Smooth muscle cell (in vitro differentiated cells): ENCODE measurements at regions not wholly inside any gene's neighbourhood (a gene's known extent, or its start where the extent isn't known, plus 50 kb on each side); places are given as distances from the start of the nearest gene placed in this dataset.

Experiments used
- DNase-seq: peaks from one replicate; lab custom pipeline; 2025; ENCODE audit not compliant: unreplicated experiment; lab: John Stamatoyannopoulos, UW
- H2AFZ ChIP-seq: fragments of 200-600 bp; sonication (generic); 2 replicates; pipeline ENCODE4 v1.6.0; 2016; ENCODE audit warnings: antibody characterized with exemption, low read depth, mild to moderate bottlenecking
- H3F3A ChIP-seq: fragments of 200-600 bp; sonication (generic); 2 replicates; pipeline ENCODE4 v1.6.0; 2017; ENCODE audit warnings: antibody characterized with exemption, low read depth
- H3K27ac ChIP-seq: fragments of 200-600 bp; sonication (generic); 2 replicates; pipeline ENCODE4 v1.5.1; 2016; ENCODE audit warnings: low read depth, mild to moderate bottlenecking
- H3K27me3 ChIP-seq: fragments of 200-600 bp; sonication (generic); 2 replicates; pipeline ENCODE4 v1.6.1; 2016; ENCODE audit warnings: low read depth, mild to moderate bottlenecking
- H3K36me3 ChIP-seq: fragments of 200-600 bp; sonication (generic); 2 replicates; pipeline ENCODE4 v1.5.1; 2016; ENCODE audit warnings: low read depth
- H3K4me1 ChIP-seq: fragments of 200-600 bp; sonication (generic); 2 replicates; pipeline ENCODE4 v1.5.1; 2016; ENCODE audit warnings: low read depth
- H3K4me2 ChIP-seq: fragments of 200-600 bp; sonication (generic); 2 replicates; pipeline ENCODE4 v1.6.0; 2016; ENCODE audit warnings: mild to moderate bottlenecking
- H3K4me3 ChIP-seq: fragments of 200-600 bp; sonication (generic); 2 replicates; pipeline ENCODE4 v1.5.1; 2016; ENCODE audit warnings: mild to moderate bottlenecking
- H3K79me2 ChIP-seq: fragments of 200-600 bp; sonication (generic); 2 replicates; pipeline ENCODE4 v1.6.0; 2016; ENCODE audit warnings: low read depth, mild to moderate bottlenecking
- H3K9ac ChIP-seq: fragments of 200-600 bp; sonication (generic); 2 replicates; pipeline ENCODE4 v1.6.0; 2016; ENCODE audit warnings: low read depth
- H3K9me3 ChIP-seq: fragments of 200-600 bp; sonication (generic); replicated peaks from 2 replicates; pipeline ENCODE4 v1.5.1; 2016; ENCODE audit warnings: low read depth
- H4K20me1 ChIP-seq: fragments of 200-600 bp; sonication (generic); 2 replicates; pipeline ENCODE4 v1.6.0; 2016; ENCODE audit warnings: low read depth
- WGBS: methylation state at CpG from one replicate; pipeline ENCODE4 v1.1.7; 2016; ENCODE audit warnings: low lambda C conversion rate; 5-methylcytosine and 5-hydroxymethylcytosine counted together
- TF ChIP-seq, protein P1 (sequence below): fragments of 200-600 bp; sonication (generic); IDR thresholded peaks from 2 replicates; pipeline ENCODE4 v1.5.1; 2017; ENCODE audit warnings: borderline replicate concordance, mild to moderate bottlenecking, antibody characterized with exemption; ENCODE audit not compliant: insufficient read depth, poor library complexity, severe bottlenecking

DNA sequence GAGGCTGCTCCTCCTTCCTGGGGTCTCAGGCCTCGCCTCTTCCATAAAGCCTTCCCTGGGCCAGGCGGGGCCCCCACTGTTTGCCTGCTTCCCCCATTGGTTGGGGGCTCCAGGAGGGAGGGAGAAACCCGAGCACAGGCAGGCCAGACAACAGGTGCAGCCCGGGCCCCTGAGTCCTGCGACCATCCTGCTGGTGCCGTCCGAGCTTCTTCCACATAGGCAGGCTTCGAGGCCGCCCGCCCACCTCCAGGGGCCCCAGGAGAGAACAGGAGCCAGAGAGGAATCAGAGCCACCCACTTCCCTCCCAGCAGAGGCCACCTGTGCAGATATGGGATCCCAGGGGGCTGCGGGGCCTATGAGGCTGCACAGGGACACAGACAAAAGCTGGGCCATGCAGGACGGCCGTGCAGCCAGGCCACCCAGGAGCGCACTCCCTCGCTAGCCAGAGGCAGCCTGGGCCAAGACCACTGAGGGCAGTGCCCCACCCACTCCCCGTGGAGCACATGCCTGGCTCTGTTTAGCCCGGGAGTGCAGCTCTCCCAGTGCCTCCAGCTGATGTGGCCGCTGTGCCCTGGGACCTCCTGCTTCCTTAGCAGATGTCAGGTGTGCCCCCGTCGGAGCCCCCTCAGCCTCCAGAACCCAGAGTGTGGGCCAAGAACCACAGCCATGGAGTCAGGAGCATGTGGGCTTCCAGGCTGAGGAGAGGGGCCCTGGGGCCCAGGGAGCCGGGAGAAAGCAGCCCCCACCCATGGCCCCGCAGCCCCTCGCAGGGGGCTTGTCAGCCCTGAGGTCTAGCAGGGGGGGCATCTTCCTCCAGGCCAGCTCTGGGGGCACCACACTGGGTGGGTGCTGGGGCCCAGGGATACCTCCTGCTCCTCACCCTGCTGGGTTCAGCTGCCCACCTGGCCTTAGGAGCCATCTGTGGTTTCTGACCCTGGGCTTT lies 59.9 kb upstream of the INPP5A start:
- no peaks in the 10 kb centered on the region for H4K20me1 ChIP-seq
- H3K4me1 ChIP-seq, result peaks cover 10% of the 10 kb centered on the region
- no peaks in the 10 kb centered on the region for H3K36me3 ChIP-seq
- no peaks in the 10 kb centered on the region for H3K9me3 ChIP-seq
- H2AFZ ChIP-seq, result no peak overlapping the region
- no peak overlapping the region for H3K27ac ChIP-seq
- WGBS, result 89% methylated on average over 23 of the region's 23 CpGs
- H3F3A ChIP-seq, result peaks cover 4% of the 10 kb centered on the region
- H3K27me3 ChIP-seq, result peaks cover 10% of the 10 kb centered on the region
- TF ChIP-seq, protein P1, sequence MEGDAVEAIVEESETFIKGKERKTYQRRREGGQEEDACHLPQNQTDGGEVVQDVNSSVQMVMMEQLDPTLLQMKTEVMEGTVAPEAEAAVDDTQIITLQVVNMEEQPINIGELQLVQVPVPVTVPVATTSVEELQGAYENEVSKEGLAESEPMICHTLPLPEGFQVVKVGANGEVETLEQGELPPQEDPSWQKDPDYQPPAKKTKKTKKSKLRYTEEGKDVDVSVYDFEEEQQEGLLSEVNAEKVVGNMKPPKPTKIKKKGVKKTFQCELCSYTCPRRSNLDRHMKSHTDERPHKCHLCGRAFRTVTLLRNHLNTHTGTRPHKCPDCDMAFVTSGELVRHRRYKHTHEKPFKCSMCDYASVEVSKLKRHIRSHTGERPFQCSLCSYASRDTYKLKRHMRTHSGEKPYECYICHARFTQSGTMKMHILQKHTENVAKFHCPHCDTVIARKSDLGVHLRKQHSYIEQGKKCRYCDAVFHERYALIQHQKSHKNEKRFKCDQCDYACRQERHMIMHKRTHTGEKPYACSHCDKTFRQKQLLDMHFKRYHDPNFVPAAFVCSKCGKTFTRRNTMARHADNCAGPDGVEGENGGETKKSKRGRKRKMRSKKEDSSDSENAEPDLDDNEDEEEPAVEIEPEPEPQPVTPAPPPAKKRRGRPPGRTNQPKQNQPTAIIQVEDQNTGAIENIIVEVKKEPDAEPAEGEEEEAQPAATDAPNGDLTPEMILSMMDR, result no peak
- H3K4me3 ChIP-seq, result no peak overlapping the region
- H3K4me2 ChIP-seq, result no peak overlapping the region
- no peaks in the 10 kb centered on the region for H3K79me2 ChIP-seq
- H3K9ac ChIP-seq, result no peak overlapping the region
- DNase-seq, result no peak

DNA sequence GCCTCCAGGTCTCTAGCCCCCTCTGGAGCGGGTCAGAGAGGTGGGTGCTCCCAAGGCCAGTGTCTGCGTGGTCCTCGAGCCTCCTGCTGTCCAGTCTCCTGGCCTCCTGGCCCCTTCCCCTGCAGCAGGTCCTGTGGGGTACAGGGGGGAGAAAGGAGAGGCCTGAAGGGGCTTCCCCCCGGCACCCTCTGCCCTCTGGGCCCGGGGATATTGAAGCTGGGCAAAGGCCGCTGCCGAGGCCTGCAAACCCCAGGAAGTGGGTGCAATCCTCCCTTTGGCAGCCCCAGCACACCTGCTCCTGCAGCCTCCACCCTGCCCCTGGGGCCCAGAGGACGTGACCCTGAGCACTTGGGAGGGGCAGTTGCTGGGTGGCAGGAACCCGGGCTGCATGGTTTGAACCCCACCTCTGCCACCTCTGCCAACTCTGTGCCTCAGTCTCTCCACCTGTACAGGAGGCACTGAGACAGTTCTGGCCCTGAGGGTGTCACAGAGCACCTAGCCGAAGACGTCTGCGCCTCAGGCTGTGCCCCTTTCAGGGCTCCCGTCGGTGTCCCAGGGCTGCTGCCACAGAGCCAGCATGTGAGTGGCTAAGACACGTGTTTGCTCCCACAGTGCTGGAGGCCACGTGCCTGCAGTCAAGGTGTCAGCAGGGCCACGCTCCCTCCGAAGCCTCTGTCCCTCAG lies 59.1 kb upstream of the INPP5A start:
- TF ChIP-seq, protein P1, result no peak

DNA sequence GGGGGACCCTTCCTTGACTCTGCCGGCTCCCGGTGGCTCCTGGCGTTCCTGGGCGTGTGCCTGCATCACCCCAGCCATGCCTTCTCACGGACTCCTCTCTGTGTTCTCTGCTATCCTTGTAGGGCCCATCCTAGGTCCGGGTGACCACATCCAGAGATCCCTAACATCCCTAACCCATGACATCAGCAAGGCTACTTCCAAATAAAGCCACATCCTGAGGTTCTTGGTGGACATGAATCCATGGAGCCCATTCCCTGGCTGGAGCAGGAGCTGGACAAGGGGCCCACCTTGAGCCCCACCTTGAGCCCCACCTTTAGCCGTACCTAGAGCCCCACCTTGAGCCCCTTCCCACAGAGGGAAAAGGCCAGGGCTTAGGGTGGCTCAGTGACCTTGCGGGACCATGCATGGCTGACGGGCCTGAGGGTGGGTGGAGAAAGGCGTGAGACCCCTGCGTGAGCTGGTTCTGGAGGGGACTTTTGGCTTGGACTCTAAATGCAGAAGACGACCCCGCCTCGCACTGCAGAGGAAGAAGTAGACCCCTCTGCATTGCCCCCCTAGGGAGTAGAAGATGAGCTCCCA lies 58.5 kb upstream of the INPP5A start:
- peaks cover 10% of the 10 kb centered on the region for H3K27me3 ChIP-seq
- no peaks in the 10 kb centered on the region for H3K9me3 ChIP-seq
- peaks cover 10% of the 10 kb centered on the region for H3K4me1 ChIP-seq
- no peaks in the 10 kb centered on the region for H3K79me2 ChIP-seq
- H3K36me3 ChIP-seq, result no peaks in the 10 kb centered on the region
- H3K4me2 ChIP-seq, result no peak overlapping the region
- no peak overlapping the region for H3K4me3 ChIP-seq
- no peak overlapping the region for H3K27ac ChIP-seq
- WGBS, result 92% methylated on average over 14 of the region's 14 CpGs
- TF ChIP-seq, protein P1, result no peak
- no peak overlapping the region for H2AFZ ChIP-seq
- peaks cover 4% of the 10 kb centered on the region for H3F3A ChIP-seq
- H4K20me1 ChIP-seq, result no peaks in the 10 kb centered on the region
- H3K9ac ChIP-seq, result no peak overlapping the region
- no peak for DNase-seq

More for the DNA sequence above, 59.1 kb upstream of the INPP5A start:
- Histone ChIP-seq H3K9ac (no peak overlapping the region), H3K9me3 (no peaks in the 10 kb centered on the region), H3K36me3 (no peaks in the 10 kb centered on the region), H3K79me2 (no peaks in the 10 kb centered on the region), H3K4me3 (no peak overlapping the region), H3K27me3 (peaks cover 10% of the 10 kb centered on the region), H3K4me1 (peaks cover 10% of the 10 kb centered on the region), H4K20me1 (no peaks in the 10 kb centered on the region), H3F3A (peaks cover 4% of the 10 kb centered on the region), H3K4me2 (no peak overlapping the region), H3K27ac (no peak overlapping the region), H2AFZ (no peak overlapping the region)
- no peak for DNase-seq
- WGBS, result 94% methylated on average over 18 of the region's 18 CpGs
